ENCODE measurements at regions not wholly inside any gene's neighbourhood (a gene's known extent, or its start where the extent isn't known, plus 50 kb on each side); places are given as distances from the start of the nearest gene placed in this dataset.

DNA sequence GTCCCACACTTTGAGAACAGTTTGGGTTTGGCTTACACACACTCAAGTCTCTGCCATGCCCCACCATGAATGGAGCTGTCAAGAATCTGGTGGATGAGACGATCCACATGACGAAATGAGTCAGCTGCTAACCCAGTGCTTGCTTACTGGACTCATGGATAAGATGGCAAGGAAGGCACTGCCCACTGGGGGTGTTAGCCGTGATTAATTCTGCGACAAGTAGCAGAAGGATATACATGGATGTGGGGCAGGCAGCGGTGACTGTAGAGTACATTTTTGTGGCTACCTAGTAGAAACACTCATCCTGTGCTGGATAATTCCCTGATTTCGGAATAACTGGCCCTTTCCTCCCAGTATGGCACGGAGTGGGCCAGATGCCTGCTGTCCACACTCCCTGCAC, 77.5 kb downstream of the SPATA31C2 start:
- WGBS (ENCODE audit: extremely low coverage, insufficient read length, low lambda C conversion rate), result no CpG with 5 or more reads among the region's 7 CpGs
- Histone ChIP-seq H2BK5ac (ENCODE audit: insufficient read length, low read length) (no peak overlapping the region), H3T11ph (ENCODE audit: low read length) (no peak overlapping the region), H2BK20ac (ENCODE audit: low read depth, low read length, poor library complexity, severe bottlenecking) (no peak overlapping the region), H2AK5ac (ENCODE audit: insufficient read length, low read length) (no peak overlapping the region), H4K5ac (ENCODE audit: insufficient read length, low read depth, low read length) (no peak overlapping the region), H4K20me1 (ENCODE audit: control insufficient read depth, insufficient read depth, insufficient read length) (no peaks in the 10 kb centered on the region), H3K18ac (ENCODE audit: insufficient read length, low read depth, low read length) (no peak overlapping the region), H3K23me2 (ENCODE audit: insufficient read length, low read depth, low read length, poor library complexity, severe bottlenecking) (no peaks in the 10 kb centered on the region), H2BK120ac (ENCODE audit: low read depth, low read length, poor library complexity, severe bottlenecking) (no peak overlapping the region), H3K9me3 (ENCODE audit: control insufficient read depth, low read depth, low read length) (no peaks in the 10 kb centered on the region), H3K14ac (ENCODE audit: insufficient read depth, low read length) (no peak overlapping the region), H2BK15ac (ENCODE audit: low read depth, low read length) (no peak overlapping the region), H3K4me2 (ENCODE audit: insufficient read depth, insufficient read length, low read length) (no peak overlapping the region), H3K79me1 (ENCODE audit: insufficient read depth, low read depth, low read length, poor library complexity, severe bottlenecking) (no peaks in the 10 kb centered on the region), H3K27ac (ENCODE audit: insufficient read length, low read depth, low read length) (no peak overlapping the region), H3K4me1 (ENCODE audit: insufficient read depth, low read length) (no peaks in the 10 kb centered on the region), H2BK12ac (ENCODE audit: insufficient read length, low read depth, low read length) (no peak overlapping the region), H4K8ac (replicated peaks; ENCODE audit: insufficient read length, low read depth, low read length) (no peak overlapping the region), H3K56ac (ENCODE audit: insufficient read length, low read depth, low read length) (no peak overlapping the region), H3K79me2 (ENCODE audit: insufficient read depth, low read length) (no peaks in the 10 kb centered on the region), H3K4ac (ENCODE audit: low read depth, low read length) (no peak overlapping the region), H3K9ac (ENCODE audit: extremely low read depth, insufficient read length, low read length) (no peak overlapping the region), H3K27me3 (ENCODE audit: insufficient read depth, low read length) (no peaks in the 10 kb centered on the region), H4K91ac (ENCODE audit: insufficient read length, low read depth, low read length) (no peak overlapping the region), H2AFZ (ENCODE audit: low read length) (no peak overlapping the region), H3K23ac (ENCODE audit: insufficient read length, low read depth, low read length) (no peak overlapping the region)
- TF ChIP-seq, protein P1, sequence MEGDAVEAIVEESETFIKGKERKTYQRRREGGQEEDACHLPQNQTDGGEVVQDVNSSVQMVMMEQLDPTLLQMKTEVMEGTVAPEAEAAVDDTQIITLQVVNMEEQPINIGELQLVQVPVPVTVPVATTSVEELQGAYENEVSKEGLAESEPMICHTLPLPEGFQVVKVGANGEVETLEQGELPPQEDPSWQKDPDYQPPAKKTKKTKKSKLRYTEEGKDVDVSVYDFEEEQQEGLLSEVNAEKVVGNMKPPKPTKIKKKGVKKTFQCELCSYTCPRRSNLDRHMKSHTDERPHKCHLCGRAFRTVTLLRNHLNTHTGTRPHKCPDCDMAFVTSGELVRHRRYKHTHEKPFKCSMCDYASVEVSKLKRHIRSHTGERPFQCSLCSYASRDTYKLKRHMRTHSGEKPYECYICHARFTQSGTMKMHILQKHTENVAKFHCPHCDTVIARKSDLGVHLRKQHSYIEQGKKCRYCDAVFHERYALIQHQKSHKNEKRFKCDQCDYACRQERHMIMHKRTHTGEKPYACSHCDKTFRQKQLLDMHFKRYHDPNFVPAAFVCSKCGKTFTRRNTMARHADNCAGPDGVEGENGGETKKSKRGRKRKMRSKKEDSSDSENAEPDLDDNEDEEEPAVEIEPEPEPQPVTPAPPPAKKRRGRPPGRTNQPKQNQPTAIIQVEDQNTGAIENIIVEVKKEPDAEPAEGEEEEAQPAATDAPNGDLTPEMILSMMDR (conservative IDR thresholded peaks at IDR 0.05), result no peak
- Mint-ChIP-seq H3K4me1 (peaks cover 0 to 5% of the 10 kb centered on the region in 2 experiments; a peak in 1 of 4 replicates), H3K27me3 (ENCODE audit: low read depth) (peaks cover 7% of the 10 kb centered on the region), H3K27ac (no peak overlapping the region), H3K9me3 (peaks cover 2 to 5% of the 10 kb centered on the region in 2 experiments; a peak in 2 of 5 replicates), H3K36me3 (ENCODE audit: insufficient read depth in 1 of 3, low read depth in 3 of 3) (no peaks in the 10 kb centered on the region), H3K4me3 (no peak overlapping the region)
- DNase-seq, result no peak
